ENCODE measurements at regions not wholly inside any gene's neighbourhood (a gene's known extent, or its start where the extent isn't known, plus 50 kb on each side); places are given as distances from the start of the nearest gene placed in this dataset.

DNA sequence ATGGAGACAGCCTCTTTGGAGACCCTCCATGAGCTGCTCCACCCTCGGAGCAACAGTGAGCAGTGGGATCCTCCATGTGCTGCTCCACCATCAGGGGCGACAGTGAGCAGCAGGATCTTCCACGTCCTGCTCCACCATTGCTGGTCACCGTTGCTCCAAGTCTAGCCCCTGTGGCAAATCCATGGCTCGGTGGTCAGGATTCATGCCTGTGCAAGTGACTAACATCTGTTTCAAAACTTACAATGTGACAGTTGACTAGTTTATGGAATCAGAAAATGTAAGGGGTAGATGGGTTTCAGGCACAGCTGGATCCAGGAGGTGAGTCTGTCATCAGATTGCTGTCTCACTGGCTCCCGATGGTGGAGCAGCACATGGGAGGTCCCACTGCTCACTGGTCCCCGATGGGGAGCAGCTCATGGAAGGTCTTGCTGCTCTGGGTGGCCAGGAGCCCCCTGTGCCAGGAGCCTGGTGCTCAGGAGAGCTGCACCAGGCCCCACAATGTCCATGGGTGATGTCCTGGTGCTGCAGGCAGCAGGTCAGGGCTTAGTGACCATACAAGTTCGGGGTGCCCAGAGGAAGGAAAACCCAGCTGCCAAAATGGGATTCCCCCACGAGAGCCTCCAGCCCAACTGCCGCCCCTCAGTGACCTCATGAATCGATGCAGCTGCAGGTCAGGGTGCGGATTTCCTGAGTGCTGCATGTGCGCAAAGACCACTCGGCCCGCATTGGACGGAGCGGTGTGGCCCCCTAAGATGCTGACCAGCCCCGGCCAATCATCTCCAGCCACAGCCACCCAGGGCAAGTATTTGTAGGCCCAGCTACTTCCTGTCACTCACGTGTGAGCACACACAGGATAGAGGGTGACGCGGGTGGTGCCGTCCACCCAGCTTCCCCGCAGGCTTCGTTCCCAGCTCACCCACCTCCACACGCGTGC, 116.5 kb upstream of the OTOS start:
- H3K4me1 ChIP-seq: peaks cover 24 to 32% of the 10 kb centered on the region in 2 donors
- H3K4me3 ChIP-seq: no peak overlapping the region
- intact Hi-C loops (cut with DNase I): loop anchor here (5.0 to 10.0 kb wide), 2 partner anchors 305 to 1032 kb away; partner anchors contain the start of gene DUSP28
- no peaks in the 10 kb centered on the region for H3K9me3 ChIP-seq
- H3K27ac ChIP-seq: no peak overlapping the region
- no peak for DNase-seq (ENCODE audit: low spot score in 2 of 2)
- H3K27me3 ChIP-seq: no peaks in the 10 kb centered on the region
- TF ChIP-seq, protein P1, sequence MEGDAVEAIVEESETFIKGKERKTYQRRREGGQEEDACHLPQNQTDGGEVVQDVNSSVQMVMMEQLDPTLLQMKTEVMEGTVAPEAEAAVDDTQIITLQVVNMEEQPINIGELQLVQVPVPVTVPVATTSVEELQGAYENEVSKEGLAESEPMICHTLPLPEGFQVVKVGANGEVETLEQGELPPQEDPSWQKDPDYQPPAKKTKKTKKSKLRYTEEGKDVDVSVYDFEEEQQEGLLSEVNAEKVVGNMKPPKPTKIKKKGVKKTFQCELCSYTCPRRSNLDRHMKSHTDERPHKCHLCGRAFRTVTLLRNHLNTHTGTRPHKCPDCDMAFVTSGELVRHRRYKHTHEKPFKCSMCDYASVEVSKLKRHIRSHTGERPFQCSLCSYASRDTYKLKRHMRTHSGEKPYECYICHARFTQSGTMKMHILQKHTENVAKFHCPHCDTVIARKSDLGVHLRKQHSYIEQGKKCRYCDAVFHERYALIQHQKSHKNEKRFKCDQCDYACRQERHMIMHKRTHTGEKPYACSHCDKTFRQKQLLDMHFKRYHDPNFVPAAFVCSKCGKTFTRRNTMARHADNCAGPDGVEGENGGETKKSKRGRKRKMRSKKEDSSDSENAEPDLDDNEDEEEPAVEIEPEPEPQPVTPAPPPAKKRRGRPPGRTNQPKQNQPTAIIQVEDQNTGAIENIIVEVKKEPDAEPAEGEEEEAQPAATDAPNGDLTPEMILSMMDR (IDR thresholded peaks at IDR 0.05): no peak
- H3K36me3 ChIP-seq: no peaks in the 10 kb centered on the region

DNA sequence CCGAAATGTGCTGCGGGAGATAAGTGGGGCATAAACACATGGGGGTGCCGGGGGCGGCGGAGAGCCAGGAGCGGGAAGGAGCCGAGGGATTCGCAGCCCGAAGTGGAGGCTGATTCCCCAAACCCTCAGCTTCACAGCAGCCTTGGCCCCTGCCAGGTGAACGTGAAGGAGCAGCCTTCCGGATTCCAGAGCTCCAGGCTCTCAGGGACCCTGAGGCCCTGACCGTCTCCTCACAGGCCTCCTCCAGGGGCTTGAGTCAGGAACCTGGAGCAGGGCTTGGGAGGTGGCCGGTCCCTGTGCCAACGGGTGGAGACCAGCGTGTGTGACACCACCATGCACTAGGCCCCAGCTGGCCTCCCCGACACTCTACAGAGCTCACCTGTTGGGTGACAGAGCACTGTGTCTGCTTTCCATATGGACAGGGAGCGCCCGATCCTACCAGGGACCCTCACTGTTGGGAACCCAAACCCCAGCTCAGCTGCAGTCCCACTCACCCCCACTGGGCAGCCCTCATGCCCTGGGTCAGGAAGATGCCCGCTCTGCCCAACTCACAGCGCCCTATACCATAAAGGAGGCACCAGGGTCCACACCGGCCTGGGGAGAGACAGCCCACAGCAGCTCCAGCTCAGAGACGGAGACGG, 117.6 kb upstream of the OTOS start:
- peaks cover 18 to 26% of the 10 kb centered on the region in 2 donors for H3K4me1 ChIP-seq
- no peaks in the 10 kb centered on the region for H3K9me3 ChIP-seq
- H3K36me3 ChIP-seq: no peaks in the 10 kb centered on the region
- no peak overlapping the region for H3K4me3 ChIP-seq
- TF ChIP-seq, protein P1 (IDR thresholded peaks at IDR 0.05): no peak
- H3K27ac ChIP-seq: peak overlapping the region; percentile 94 to 98
- DNase-seq (ENCODE audit: low spot score in 2 of 2): peak in 1 of 2 donors; percentile 63
- intact Hi-C loops (cut with DNase I): loop anchor here (2.0 to 10.0 kb wide), 3 partner anchors 113 to 1033 kb away; partner anchors contain the start of gene DUSP28
- no peaks in the 10 kb centered on the region for H3K27me3 ChIP-seq

DNA sequence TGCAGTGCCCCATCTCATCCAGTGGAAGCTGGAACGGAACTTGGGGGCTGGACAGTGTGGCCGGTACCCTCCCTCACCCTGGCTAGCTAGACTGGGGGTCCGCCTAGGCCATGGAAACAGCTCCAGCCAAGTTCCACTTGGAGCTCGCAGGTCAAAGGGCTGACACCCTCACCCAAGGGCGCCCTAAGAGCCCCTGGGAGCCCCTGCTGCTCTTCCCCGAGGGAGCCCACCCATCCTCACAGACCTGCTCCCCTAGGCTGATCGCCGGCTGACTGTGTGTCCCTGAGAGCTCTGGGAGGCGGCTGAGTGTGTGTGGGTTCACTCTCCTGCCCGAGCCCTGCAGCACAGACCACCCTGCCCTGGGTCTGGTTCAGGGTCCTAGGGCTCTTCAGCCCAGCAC, 118.2 kb upstream of the OTOS start:
- Histone ChIP-seq H3K4me1 (peaks cover 18 to 26% of the 10 kb centered on the region in 2 donors), H3K27ac (peak overlapping the region; percentile 94 to 98), H3K27me3 (no peaks in the 10 kb centered on the region), H3K36me3 (no peaks in the 10 kb centered on the region), H3K4me3 (no peak overlapping the region), H3K9me3 (no peaks in the 10 kb centered on the region)
- intact Hi-C loops (cut with DNase I): loop anchor here (1.0 to 10.0 kb wide), 6 partner anchors 7 to 1034 kb away; partner anchors contain the start of genes DUSP28 and GPC1
- TF ChIP-seq, protein P1 (IDR thresholded peaks at IDR 0.05): no peak
- no peak for DNase-seq (ENCODE audit: low spot score in 2 of 2)

DNA sequence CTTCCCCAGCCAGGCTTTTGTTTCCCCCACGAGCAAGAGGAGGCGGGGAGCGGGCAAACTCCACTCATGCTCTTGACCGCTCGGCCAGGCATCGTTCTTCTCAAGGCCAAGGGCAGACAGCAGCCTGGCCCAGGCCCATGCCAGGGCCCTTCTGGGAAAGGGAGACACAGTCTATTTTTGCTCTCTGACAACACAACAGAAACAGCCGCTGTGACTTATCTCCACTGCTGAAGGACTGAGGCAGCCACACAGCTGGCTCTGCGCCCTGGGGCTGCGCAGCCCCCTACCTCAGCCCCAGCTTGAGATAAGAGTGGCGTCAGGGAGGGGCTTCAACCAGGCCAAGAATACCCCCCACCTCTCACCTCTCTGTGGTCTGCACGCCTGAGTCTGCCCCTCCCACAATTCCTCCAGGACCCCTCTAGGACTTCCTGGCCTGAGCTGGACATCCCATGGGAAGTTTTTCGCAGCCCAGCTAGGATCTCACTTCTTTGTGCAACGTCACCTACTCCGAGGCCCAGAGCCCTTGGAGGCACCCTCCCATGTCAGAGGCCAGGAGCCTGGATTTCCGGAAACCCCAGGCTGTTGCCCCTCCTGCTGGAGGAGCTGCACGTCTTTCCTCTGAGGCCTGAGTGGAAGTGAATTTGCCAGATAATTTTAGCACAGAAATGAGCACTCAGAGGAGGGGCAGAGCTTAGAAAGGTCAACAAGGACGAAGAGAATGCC, 118.9 kb upstream of the OTOS start:
- H3K27ac ChIP-seq: peak overlapping the region; percentile 94 to 98
- intact Hi-C loops (cut with DNase I): loop anchor here (1.0 to 10.0 kb wide), 6 partner anchors 8 to 1035 kb away; partner anchors contain the start of genes DUSP28 and GPC1
- peak; percentile 76 to 97 for DNase-seq (ENCODE audit: low spot score in 2 of 2)
- no peaks in the 10 kb centered on the region for H3K27me3 ChIP-seq
- H3K4me1 ChIP-seq: peaks cover 18 to 26% of the 10 kb centered on the region in 2 donors
- H3K4me3 ChIP-seq: peak overlapping the region in 1 of 2 donors; percentile 8
- TF ChIP-seq, protein P1 (IDR thresholded peaks at IDR 0.05): peak in 2 of 3 experiments; percentile 23 to 46
- H3K9me3 ChIP-seq: no peaks in the 10 kb centered on the region
- H3K36me3 ChIP-seq: no peaks in the 10 kb centered on the region

DNA sequence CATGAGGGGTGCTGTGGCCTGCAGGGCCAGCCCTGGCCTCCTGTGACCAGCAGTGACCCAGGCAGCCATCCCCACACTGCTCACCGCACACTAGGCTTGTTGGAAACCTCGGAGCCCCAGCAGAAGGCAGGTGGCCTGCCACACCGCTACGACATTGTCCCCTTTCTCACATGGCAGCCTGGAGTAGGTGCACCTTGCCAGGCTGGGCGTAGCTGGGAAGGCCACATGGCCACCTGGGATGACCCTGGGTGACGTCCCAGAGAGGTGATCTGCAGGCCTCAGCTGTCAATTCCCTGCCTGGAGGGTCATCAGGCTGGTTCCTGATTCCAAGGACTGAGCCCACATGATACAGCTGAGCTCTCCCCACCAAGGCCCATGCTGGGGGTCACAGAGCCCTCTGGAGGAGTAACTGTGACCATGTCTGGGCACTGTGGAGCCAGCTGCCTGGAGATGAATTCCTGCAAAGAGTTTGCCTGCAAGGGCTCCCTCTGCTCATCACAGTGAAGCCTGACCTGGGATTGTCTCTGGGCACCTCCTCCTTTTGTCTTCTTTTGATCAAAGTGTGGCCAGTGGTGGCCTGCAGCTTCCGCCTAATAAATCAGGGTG, 119.6 kb upstream of the OTOS start:
- peaks cover 18 to 26% of the 10 kb centered on the region in 2 donors for H3K4me1 ChIP-seq
- H3K9me3 ChIP-seq: no peaks in the 10 kb centered on the region
- DNase-seq (ENCODE audit: low spot score in 2 of 2): no peak
- peak overlapping the region; percentile 94 to 98 for H3K27ac ChIP-seq
- no peak overlapping the region for H3K4me3 ChIP-seq
- intact Hi-C loops (cut with DNase I): loop anchor here (1.0 to 10.0 kb wide), 6 partner anchors 9 to 1035 kb away; partner anchors contain the start of genes DUSP28 and GPC1
- H3K36me3 ChIP-seq: no peaks in the 10 kb centered on the region
- H3K27me3 ChIP-seq: no peaks in the 10 kb centered on the region
- TF ChIP-seq, protein P1 (IDR thresholded peaks at IDR 0.05): no peak

Data from ascending aorta (tissue), 2 donors.